HepG2 (cell line): ENCODE measurements at regions not wholly inside any gene's neighbourhood (a gene's known extent, or its start where the extent isn't known, plus 50 kb on each side); places are given as distances from the start of the nearest gene placed in this dataset.

Experiments
- ATAC-seq: fragments of 200-7000 bp; cut with Tn5 transposase; 3 replicates; pipeline ENCODE4 v1.9.1; 2020; ENCODE audit warnings: mild to moderate bottlenecking, moderate library complexity
- BruUV-seq: library from RNA; stranded (reverse); fragments of 400-500 nt; replicated peaks from 2 replicates; lab custom pipeline; 2021; lab: Mats Ljungman, UMichigan
- CTCF ChIA-PET: fragments of 300-600 bp; formaldehyde crosslinking; extraction: SDS; loops from one replicate; lab custom pipeline; 2021; ENCODE audit warnings: low total read pairs, inconsistent platforms, low intra/inter-chr PET ratio; lab: Yijun Ruan, JAX
- POLR2A ChIA-PET: fragments of 350-600 bp; sonication (Branson Sonifier 250); formaldehyde crosslinking; loops from one replicate; lab custom pipeline; 2020; ENCODE audit warnings: antibody characterized with exemption, inconsistent platforms; lab: Yijun Ruan, JAX
- DNase-seq: peaks from one replicate; pipeline ENCODE4 v3.0.0-alpha.2; 2015; ENCODE audit warnings: low spot score
- FAIRE-seq: peaks from 3 replicates; lab custom pipeline; 2011; peaks lifted over from hg19 to GRCh38; lab: Jason Lieb, UNC
- H2AFZ ChIP-seq: one replicate; pipeline ENCODE4 v1.6.1; 2011; ENCODE audit warnings: low read length, inconsistent platforms
- H3K27ac ChIP-seq: fragments of 300-600 bp; 3 replicates; pipeline ENCODE4 v1.8.0; 2011; ENCODE audit warnings: mixed run types, mild to moderate bottlenecking, mixed read lengths, low read length, inconsistent platforms; ENCODE audit not compliant: insufficient read depth; ENCODE audit errors: extremely low read length
- H3K27me3 ChIP-seq, 2 experiments: fragments of 200-600 bp in 1 of 2; 2 replicates in 1 of 2; 3 replicates in 1 of 2; pipeline versions ENCODE4 v1.6.0 to v1.8.0; 2011; ENCODE audit warnings: low read length in 2 of 2, mild to moderate bottlenecking in 2 of 2, moderate library complexity in 2 of 2, inconsistent platforms in 1 of 2; ENCODE audit not compliant: insufficient read depth in 2 of 2, control insufficient read depth in 1 of 2
- H3K36me3 ChIP-seq, 2 experiments: fragments of 200-600 bp in 1 of 2; replicated peaks in 1 of 2; 2 replicates in 1 of 2; 3 replicates in 1 of 2; pipeline versions ENCODE4 v1.5.1 to v1.8.0; 2011; ENCODE audit warnings: low read length in 2 of 2, inconsistent platforms in 1 of 2; ENCODE audit not compliant: insufficient read depth in 2 of 2, control insufficient read depth in 1 of 2
- H3K4me1 ChIP-seq: 2 replicates; pipeline ENCODE4 v1.5.1; 2012; ENCODE audit warnings: low read length, inconsistent platforms; ENCODE audit not compliant: insufficient read depth
- H3K4me2 ChIP-seq: 2 replicates; pipeline ENCODE4 v1.6.0; 2011; ENCODE audit warnings: low read depth, low read length, inconsistent platforms
- H3K4me3 ChIP-seq, 3 experiments: fragments of 200-600 bp in 1 of 3; sonication (generic), shearing (Covaris generic) in 1 of 3; replicated peaks in 1 of 3; 2 replicates each; pipeline ENCODE4 v1.5.1; 2011 to 2016; ENCODE audit warnings: low read length in 3 of 3, inconsistent platforms in 2 of 3, low read depth in 2 of 3, mild to moderate bottlenecking in 2 of 3, control low read depth in 1 of 3, mixed read lengths in 1 of 3; ENCODE audit not compliant: insufficient read depth in 1 of 3
- H3K79me2 ChIP-seq: one replicate; pipeline ENCODE4 v1.6.1; 2011; ENCODE audit warnings: low read length, inconsistent platforms; ENCODE audit not compliant: insufficient read depth
- H3K9ac ChIP-seq: 2 replicates; pipeline ENCODE4 v1.6.0; 2011; ENCODE audit warnings: mild to moderate bottlenecking, low read depth, low read length, inconsistent platforms; ENCODE audit not compliant: insufficient read depth
- H3K9me3 ChIP-seq: 2 replicates; pipeline ENCODE4 v1.5.1; 2012; ENCODE audit warnings: mild to moderate bottlenecking, low read length
- H4K20me1 ChIP-seq: 2 replicates; pipeline ENCODE4 v1.6.0; 2011; ENCODE audit warnings: inconsistent platforms, mild to moderate bottlenecking, low read length, moderate library complexity; ENCODE audit not compliant: insufficient read depth
- MED13 ChIP-seq: sonication (generic); formaldehyde crosslinking; IDR thresholded peaks from 2 replicates; pipeline ENCODE4 v1.5.0; 2020; ENCODE audit warnings: missing genetic modification reagents
- SOX13 ChIP-seq, 3 experiments: fragments of 450-650 bp in 1 of 3; sonication (generic) in 1 of 3; formaldehyde crosslinking in 1 of 3; IDR thresholded peaks in 2 of 3; conservative IDR thresholded peaks in 1 of 3; 2 replicates each; pipeline versions ENCODE4 v1.5.0 to v1.6.1; 2016 to 2020; ENCODE audit warnings: antibody characterized with exemption in 1 of 3, mild to moderate bottlenecking in 1 of 3, missing compliant biosample characterization in 1 of 3, missing genetic modification reagents in 1 of 3, moderate library complexity in 1 of 3
- WGBS: methylation state at CpG from one replicate; pipeline ENCODE4 v1.1.6; 2017; ENCODE audit warnings: low lambda C conversion rate; 5-methylcytosine and 5-hydroxymethylcytosine counted together
- in situ Hi-C: cut with HindIII; loops from 2 replicates; pipeline ENCODE4 v1.10.0; 2017; ENCODE audit warnings: low pct_unique_long_range_greater_than_20kb; ENCODE audit not compliant: extremely low pct_ligation_motif_present
- intact Hi-C: fragments of 100-400 bp; cut with micrococcal nuclease; formaldehyde crosslinking; loops from one replicate; pipeline ENCODE4 v1.10.0; 2022; ENCODE audit not compliant: unreplicated experiment
- TF ChIP-seq, protein P1 (sequence below): sonication (generic); formaldehyde crosslinking; IDR thresholded peaks from 2 replicates; pipeline ENCODE4 v1.4.0; 2020; ENCODE audit warnings: missing genetic modification reagents
- TF ChIP-seq, protein P2 (sequence below): sonication (generic); formaldehyde crosslinking; IDR thresholded peaks from 2 replicates; pipeline ENCODE4 v1.9.0; 2021; ENCODE audit warnings: mild to moderate bottlenecking, missing genetic modification reagents

DNA sequence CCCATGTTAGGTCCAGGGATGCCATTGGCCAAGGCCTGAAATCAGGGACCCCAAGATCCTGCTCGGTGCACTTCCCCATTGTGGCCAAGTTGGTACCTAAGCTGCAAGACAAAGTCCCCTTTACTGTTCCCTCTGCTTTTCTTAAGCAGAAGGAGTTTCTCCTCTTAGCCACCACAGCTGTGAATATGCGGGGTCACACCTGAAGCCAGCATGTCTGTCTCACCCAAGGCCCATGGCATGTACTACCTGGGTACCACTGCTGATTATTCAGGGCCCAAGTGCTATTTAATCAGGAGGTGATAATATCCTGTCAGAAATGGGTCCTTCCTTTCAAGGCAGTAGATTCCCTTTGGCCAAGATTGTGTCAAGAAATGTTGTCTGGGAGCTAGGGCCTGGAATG, 133.9 kb upstream of the DNAH14 start:
- no peak overlapping the region for H3K4me2 ChIP-seq
- intact Hi-C loops = no loop called here
- no TSS peak for BruUV-seq
- no peak for FAIRE-seq
- CTCF ChIA-PET = no interaction called here
- no peak for ATAC-seq
- H3K9me3 ChIP-seq = no peaks in the 10 kb centered on the region
- POLR2A ChIA-PET = no interaction called here
- 0% methylated on average over 2 of the region's 2 CpGs for WGBS
- H3K36me3 ChIP-seq = no peaks in the 10 kb centered on the region
- no peak for DNase-seq
- H3K4me3 ChIP-seq = no peak overlapping the region
- no peaks in the 10 kb centered on the region for H3K79me2 ChIP-seq
- in situ Hi-C loops = no loop called here
- no peaks in the 10 kb centered on the region for H3K27me3 ChIP-seq
- H2AFZ ChIP-seq = no peak overlapping the region
- H3K27ac ChIP-seq = no peak overlapping the region
- TF ChIP-seq, protein P1, sequence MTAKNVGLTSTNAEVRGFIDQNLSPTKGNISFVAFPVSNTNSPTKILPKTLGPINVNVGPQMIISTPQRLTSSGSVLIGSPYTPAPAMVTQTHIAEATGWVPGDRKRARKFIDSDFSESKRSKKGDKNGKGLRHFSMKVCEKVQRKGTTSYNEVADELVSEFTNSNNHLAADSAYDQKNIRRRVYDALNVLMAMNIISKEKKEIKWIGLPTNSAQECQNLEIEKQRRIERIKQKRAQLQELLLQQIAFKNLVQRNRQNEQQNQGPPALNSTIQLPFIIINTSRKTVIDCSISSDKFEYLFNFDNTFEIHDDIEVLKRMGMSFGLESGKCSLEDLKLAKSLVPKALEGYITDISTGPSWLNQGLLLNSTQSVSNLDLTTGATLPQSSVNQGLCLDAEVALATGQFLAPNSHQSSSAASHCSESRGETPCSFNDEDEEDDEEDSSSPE (CRISPR knock-in tag) = no peak
- TF ChIP-seq MED13 (CRISPR knock-in tag) = no peak
- TF ChIP-seq, protein P2, sequence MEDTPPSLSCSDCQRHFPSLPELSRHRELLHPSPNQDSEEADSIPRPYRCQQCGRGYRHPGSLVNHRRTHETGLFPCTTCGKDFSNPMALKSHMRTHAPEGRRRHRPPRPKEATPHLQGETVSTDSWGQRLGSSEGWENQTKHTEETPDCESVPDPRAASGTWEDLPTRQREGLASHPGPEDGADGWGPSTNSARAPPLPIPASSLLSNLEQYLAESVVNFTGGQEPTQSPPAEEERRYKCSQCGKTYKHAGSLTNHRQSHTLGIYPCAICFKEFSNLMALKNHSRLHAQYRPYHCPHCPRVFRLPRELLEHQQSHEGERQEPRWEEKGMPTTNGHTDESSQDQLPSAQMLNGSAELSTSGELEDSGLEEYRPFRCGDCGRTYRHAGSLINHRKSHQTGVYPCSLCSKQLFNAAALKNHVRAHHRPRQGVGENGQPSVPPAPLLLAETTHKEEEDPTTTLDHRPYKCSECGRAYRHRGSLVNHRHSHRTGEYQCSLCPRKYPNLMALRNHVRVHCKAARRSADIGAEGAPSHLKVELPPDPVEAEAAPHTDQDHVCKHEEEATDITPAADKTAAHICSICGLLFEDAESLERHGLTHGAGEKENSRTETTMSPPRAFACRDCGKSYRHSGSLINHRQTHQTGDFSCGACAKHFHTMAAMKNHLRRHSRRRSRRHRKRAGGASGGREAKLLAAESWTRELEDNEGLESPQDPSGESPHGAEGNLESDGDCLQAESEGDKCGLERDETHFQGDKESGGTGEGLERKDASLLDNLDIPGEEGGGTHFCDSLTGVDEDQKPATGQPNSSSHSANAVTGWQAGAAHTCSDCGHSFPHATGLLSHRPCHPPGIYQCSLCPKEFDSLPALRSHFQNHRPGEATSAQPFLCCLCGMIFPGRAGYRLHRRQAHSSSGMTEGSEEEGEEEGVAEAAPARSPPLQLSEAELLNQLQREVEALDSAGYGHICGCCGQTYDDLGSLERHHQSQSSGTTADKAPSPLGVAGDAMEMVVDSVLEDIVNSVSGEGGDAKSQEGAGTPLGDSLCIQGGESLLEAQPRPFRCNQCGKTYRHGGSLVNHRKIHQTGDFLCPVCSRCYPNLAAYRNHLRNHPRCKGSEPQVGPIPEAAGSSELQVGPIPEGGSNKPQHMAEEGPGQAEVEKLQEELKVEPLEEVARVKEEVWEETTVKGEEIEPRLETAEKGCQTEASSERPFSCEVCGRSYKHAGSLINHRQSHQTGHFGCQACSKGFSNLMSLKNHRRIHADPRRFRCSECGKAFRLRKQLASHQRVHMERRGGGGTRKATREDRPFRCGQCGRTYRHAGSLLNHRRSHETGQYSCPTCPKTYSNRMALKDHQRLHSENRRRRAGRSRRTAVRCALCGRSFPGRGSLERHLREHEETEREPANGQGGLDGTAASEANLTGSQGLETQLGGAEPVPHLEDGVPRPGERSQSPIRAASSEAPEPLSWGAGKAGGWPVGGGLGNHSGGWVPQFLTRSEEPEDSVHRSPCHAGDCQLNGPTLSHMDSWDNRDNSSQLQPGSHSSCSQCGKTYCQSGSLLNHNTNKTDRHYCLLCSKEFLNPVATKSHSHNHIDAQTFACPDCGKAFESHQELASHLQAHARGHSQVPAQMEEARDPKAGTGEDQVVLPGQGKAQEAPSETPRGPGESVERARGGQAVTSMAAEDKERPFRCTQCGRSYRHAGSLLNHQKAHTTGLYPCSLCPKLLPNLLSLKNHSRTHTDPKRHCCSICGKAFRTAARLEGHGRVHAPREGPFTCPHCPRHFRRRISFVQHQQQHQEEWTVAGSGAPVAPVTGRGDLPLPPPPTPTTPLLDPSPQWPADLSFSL (CRISPR knock-in tag) = no peak
- no peak for TF ChIP-seq SOX13 (IDR thresholded peaks at IDR 0.05)
- TF ChIP-seq SOX13 (CRISPR knock-in tag; conservative IDR thresholded peaks at IDR 0.05 in 1 of 2, IDR thresholded peaks at IDR 0.05 in 1 of 2) = no peak
- TF ChIP-seq, all 625 proteins: peak for 0
- Histone ChIP-seq H3K9ac (no peak overlapping the region), H4K20me1 (no peaks in the 10 kb centered on the region), H3K4me1 (no peaks in the 10 kb centered on the region)
